Ovary (tissue), 7 donors: ENCODE measurements at regions not wholly inside any gene's neighbourhood (a gene's known extent, or its start where the extent isn't known, plus 50 kb on each side); places are given as distances from the start of the nearest gene placed in this dataset.

Source experiments
- DNase-seq, 5 donors: peaks; one replicate each; pipeline ENCODE4 v3.0.0-alpha.2; 2019 to 2020
- H3K27ac ChIP-seq, 2 donors: fragments of 200-600 bp; one replicate each; pipeline versions ENCODE4 v1.5.1 to v1.8.0; 2019 to 2022
- H3K27me3 ChIP-seq: fragments of 200-600 bp; one replicate; pipeline ENCODE4 v1.8.0; 2022
- H3K36me3 ChIP-seq: fragments of 200-600 bp; sonication (generic); one replicate; pipeline ENCODE4 v1.5.1; 2019
- H3K4me1 ChIP-seq: one replicate; pipeline ENCODE4 v1.8.1; 2013; ENCODE audit warnings: mild to moderate bottlenecking, moderate library complexity; ENCODE audit not compliant: insufficient read depth
- H3K4me3 ChIP-seq: fragments of 200-600 bp; sonication (generic); one replicate; pipeline ENCODE4 v1.5.1; 2017
- H3K9me3 ChIP-seq, 2 donors: fragments of 200-600 bp in 1 of 2; sonication (generic) in 1 of 2; one replicate each; pipeline versions ENCODE4 v1.5.1 to v1.8.1; 2013 to 2019; ENCODE audit warnings: mild to moderate bottlenecking in 1 of 2, moderate library complexity in 1 of 2
- CTCF ChIP-seq, 3 donors: fragments of 450-650 bp in 2 of 3; fragments of 200-600 bp in 1 of 3; IDR thresholded peaks; one replicate each; pipeline versions ENCODE4 v1.5.1 to v1.8.0; 2016 to 2022; ENCODE audit warnings: antibody characterized with exemption in 3 of 3, mild to moderate bottlenecking in 1 of 3
- EP300 ChIP-seq: sonication (generic); formaldehyde crosslinking; IDR thresholded peaks from one replicate; pipeline ENCODE4 v1.6.1; 2017; ENCODE audit warnings: antibody characterized with exemption
- POLR2A ChIP-seq: fragments of 450-650 bp; IDR thresholded peaks from one replicate; pipeline ENCODE4 v1.6.1; 2017; ENCODE audit warnings: antibody characterized with exemption, mild to moderate bottlenecking, moderate library complexity
- WGBS, 3 donors: extraction: QIAGEN DNeasy Blood & Tissue Kit in 1 of 3; methylation state at CpG; one replicate each; pipeline versions ENCODE4 v1.1.5 to v1.1.7; 2013 to 2017; 5-methylcytosine and 5-hydroxymethylcytosine counted together
- intact Hi-C, 4 donors: fragments of 100-400 bp; cut with DNase I; formaldehyde crosslinking; loops; one replicate each; pipeline versions ENCODE4 v1.11.0 to v1.15.1; 2022 to 2023
- donor health status: DM: no; HTN: no; CAD: no; lungs with moderate emphysema.
- donor health status: DM: no; HTN: no; CAD: no.
- donor health status: Bipolar disorder and iron deficiency.
- donor health status: DM: no; HTN: no; CAD: no.
- donor health status: DM: yes; HTN: yes; CAD: no.

DNA sequence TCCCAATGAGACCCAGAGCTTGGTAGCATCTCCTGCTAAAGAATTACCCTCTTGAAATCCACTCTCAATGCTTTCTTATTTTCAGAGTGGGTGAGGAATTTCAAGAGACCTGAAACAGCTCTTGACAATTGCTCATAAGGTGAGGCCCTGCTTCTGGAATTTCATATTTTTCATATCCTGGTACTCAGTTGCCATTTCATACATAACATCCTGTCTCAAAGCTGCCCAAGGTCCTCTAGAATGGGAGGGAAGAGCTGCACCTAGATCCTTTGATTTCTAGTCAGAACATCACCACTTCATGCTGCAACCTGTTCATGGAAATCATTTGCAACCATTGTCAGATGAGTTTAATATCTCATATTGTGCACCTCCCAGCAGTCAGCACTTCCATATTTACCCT is 404.8 kb upstream of the GALNT5 start:
- TF ChIP-seq CTCF (IDR thresholded peaks at IDR 0.05) (no peak), EP300 (no peak), POLR2A (no peak)
- no peaks in the 10 kb centered on the region for H3K27me3 ChIP-seq
- no peaks in the 10 kb centered on the region for H3K4me1 ChIP-seq
- no peaks in the 10 kb centered on the region for H3K9me3 ChIP-seq
- no peak overlapping the region for H3K27ac ChIP-seq
- H3K36me3 ChIP-seq, result no peaks in the 10 kb centered on the region
- intact Hi-C loops, result no loop called here
- no peak for DNase-seq
- H3K4me3 ChIP-seq, result no peak overlapping the region

DNA sequence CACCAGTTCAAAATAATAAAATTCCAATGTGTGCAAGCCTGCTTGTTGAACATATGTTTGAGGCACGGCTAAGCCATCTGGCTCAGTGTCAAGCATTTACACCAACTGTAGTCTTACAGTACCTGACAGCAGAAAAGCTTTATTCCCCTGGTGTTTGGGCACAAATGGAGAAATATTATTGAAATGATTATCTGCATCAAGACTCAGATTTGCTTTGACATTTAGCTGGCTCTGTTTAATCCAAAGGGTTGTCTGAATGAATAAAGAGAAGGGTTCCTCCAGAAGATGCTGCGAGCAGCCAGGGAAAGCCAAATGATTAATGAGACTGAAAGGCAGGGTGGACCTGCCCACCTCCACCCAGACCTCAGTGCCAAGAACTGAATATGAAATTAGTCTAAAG is 393.2 kb upstream of the GALNT5 start:
- Histone ChIP-seq H3K27me3 (no peaks in the 10 kb centered on the region), H3K27ac (no peak overlapping the region), H3K4me3 (no peak overlapping the region), H3K4me1 (no peaks in the 10 kb centered on the region), H3K9me3 (no peaks in the 10 kb centered on the region), H3K36me3 (no peaks in the 10 kb centered on the region)
- DNase-seq, result no peak
- TF ChIP-seq POLR2A, result no peak
- TF ChIP-seq EP300, result no peak
- intact Hi-C loops, result no loop called here
- 36 to 38% (median 37%) methylated on average over 2 of the region's 2 CpGs for WGBS, 3 donors

DNA sequence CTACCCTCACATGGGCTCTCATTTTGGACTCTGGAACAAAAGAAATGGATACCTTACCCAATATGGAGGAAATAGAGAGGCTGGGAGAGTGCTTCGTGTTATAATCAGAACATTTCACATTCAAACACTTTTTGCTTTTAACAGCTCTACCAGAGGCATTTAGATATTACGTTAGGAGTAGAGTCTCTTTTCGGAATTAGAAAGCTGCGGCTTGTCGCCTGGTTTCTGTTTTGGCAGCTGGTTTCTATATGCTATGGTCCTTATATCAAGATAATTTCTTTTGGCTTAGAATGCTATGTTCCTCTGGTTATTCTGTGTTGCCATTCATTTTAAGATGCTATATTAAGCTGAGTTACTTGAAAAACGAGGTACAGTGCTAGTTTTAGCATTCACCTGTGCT is 392.8 kb upstream of the GALNT5 start:
- no peak for DNase-seq
- no peaks in the 10 kb centered on the region for H3K27me3 ChIP-seq
- H3K4me1 ChIP-seq, result no peaks in the 10 kb centered on the region
- intact Hi-C loops, result no loop called here
- no peak overlapping the region for H3K4me3 ChIP-seq
- no peaks in the 10 kb centered on the region for H3K9me3 ChIP-seq
- H3K27ac ChIP-seq, result no peak overlapping the region
- no peaks in the 10 kb centered on the region for H3K36me3 ChIP-seq
- whole genome bisulfite sequencing, 3 donors, result 84 to 87% (median 85%) methylated on average over 6 of the region's 6 CpGs
- TF ChIP-seq EP300, result no peak
- TF ChIP-seq CTCF (IDR thresholded peaks at IDR 0.05), result no peak
- no peak for TF ChIP-seq POLR2A

- no peak for TF ChIP-seq EP300
- TF ChIP-seq CTCF (IDR thresholded peaks at IDR 0.05), result no peak
- no peak for TF ChIP-seq POLR2A
- intact Hi-C loops, result no loop called here
- Histone ChIP-seq H3K36me3 (no peaks in the 10 kb centered on the region), H3K27ac (no peak overlapping the region), H3K9me3 (no peaks in the 10 kb centered on the region), H3K27me3 (no peaks in the 10 kb centered on the region), H3K4me3 (no peak overlapping the region), H3K4me1 (no peaks in the 10 kb centered on the region)
- no peak for DNase-seq
- 22 to 53% (median 41%) methylated on average over 2 of the region's 2 CpGs for WGBS, 3 donors
Observed at GRCh38 chr2:156867201-156867600, 390.3 kb upstream of the GALNT5 start.

DNA sequence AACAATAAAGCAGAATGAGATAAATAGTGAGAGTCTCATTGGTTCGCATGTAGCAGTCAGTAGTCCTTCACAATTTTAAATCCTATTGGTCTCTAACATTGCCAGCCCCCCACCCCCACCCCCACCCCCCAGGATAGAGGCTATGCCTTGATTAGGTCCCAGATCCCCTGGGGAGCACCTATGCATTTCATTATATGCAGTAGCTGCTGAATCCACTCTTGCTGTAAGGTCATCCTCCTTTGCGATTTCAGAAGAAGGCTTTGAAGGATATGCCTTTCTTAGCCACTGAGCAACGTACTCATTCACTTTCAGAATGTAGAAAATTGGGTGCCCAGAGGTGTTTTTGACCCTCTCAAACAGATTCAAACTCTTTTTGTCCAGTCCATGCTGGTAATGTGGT is 382.8 kb upstream of the GALNT5 start:
- no peaks in the 10 kb centered on the region for H3K36me3 ChIP-seq
- no peaks in the 10 kb centered on the region for H3K27me3 ChIP-seq
- TF ChIP-seq CTCF (IDR thresholded peaks at IDR 0.05) (no peak), EP300 (no peak), POLR2A (no peak)
- no peak overlapping the region for H3K4me3 ChIP-seq
- no peaks in the 10 kb centered on the region for H3K9me3 ChIP-seq
- 56 to 92% (median 59%) methylated on average over 2 to 3 of the region's 3 CpGs for WGBS, 3 donors
- intact Hi-C loops, result no loop called here
- no peaks in the 10 kb centered on the region for H3K4me1 ChIP-seq
- no peak for DNase-seq
- H3K27ac ChIP-seq, result no peak overlapping the region
